Coronary artery (tissue), 2 donors: ENCODE measurements at regions not wholly inside any gene's neighbourhood (a gene's known extent, or its start where the extent isn't known, plus 50 kb on each side); places are given as distances from the start of the nearest gene placed in this dataset.

ENCODE experiments used
- DNase-seq: peaks from one replicate; pipeline ENCODE4 v3.0.0-alpha.2; 2017; ENCODE audit warnings: low spot score
- H3K27ac ChIP-seq, 2 donors: fragments of 200-600 bp; sonication (generic); one replicate each; pipeline ENCODE4 v1.5.1; 2016 to 2019
- H3K4me3 ChIP-seq: fragments of 200-600 bp; sonication (generic); 2 replicates; pipeline ENCODE4 v1.5.1; 2016; ENCODE audit warnings: mild to moderate bottlenecking, moderate library complexity
- CTCF ChIP-seq: fragments of 200-600 bp; sonication (generic); IDR thresholded peaks from one replicate; pipeline ENCODE4 v1.5.1; 2019; ENCODE audit warnings: antibody characterized with exemption

- no peak for TF ChIP-seq CTCF
- Histone ChIP-seq H3K4me3 (no peak overlapping the region), H3K27ac (no peak overlapping the region)
- DNase-seq, result no peak
Measured at GRCh38 chr7:8809320-8809719, 375.9 kb downstream of the NXPH1 start.

- no peak for DNase-seq
- H3K27ac ChIP-seq, result no peak overlapping the region
- no peak for TF ChIP-seq CTCF
- H3K4me3 ChIP-seq, result no peak overlapping the region
Measured at GRCh38 chr7:8817448-8818036, 384.1 kb downstream of the NXPH1 start.

- TF ChIP-seq CTCF, result no peak
- no peak overlapping the region for H3K27ac ChIP-seq
- DNase-seq, result no peak
- no peak overlapping the region for H3K4me3 ChIP-seq
Measured at GRCh38 chr7:8818406-8818805, 385.0 kb downstream of the NXPH1 start.

GRCh38 chr7:8822595-8822994 lies 389.2 kb downstream of the NXPH1 start:
- Histone ChIP-seq H3K4me3 (no peak overlapping the region), H3K27ac (no peak overlapping the region)
- TF ChIP-seq CTCF, result no peak
- no peak for DNase-seq

- TF ChIP-seq CTCF, result no peak
- H3K27ac ChIP-seq, result no peak overlapping the region
- DNase-seq, result no peak
- no peak overlapping the region for H3K4me3 ChIP-seq
Measured at GRCh38 chr7:8823486-8823885, 390.1 kb downstream of the NXPH1 start.

- no peak overlapping the region for H3K4me3 ChIP-seq
- DNase-seq, result no peak
- no peak for TF ChIP-seq CTCF
- no peak overlapping the region for H3K27ac ChIP-seq
Measured at GRCh38 chr7:8827329-8827728, 393.9 kb downstream of the NXPH1 start.

- no peak for TF ChIP-seq CTCF
- H3K4me3 ChIP-seq, result no peak overlapping the region
- no peak overlapping the region for H3K27ac ChIP-seq
- DNase-seq, result no peak
Measured at GRCh38 chr7:8829100-8829499, 395.7 kb downstream of the NXPH1 start.
